NCI-H2227 (cell line): ENCODE measurements at regions not wholly inside any gene's neighbourhood (a gene's known extent, or its start where the extent isn't known, plus 50 kb on each side); places are given as distances from the start of the nearest gene placed in this dataset.
"Not testable (repeated sequence)": the region's sequence is repeated elsewhere in the genome, so short reads cannot be mapped to it uniquely, and the experiment has no call there.

Source experiments
- DNase-seq: peaks from one replicate; lab custom pipeline; 2025; ENCODE audit not compliant: unreplicated experiment; lab: John Stamatoyannopoulos, UW

DNA sequence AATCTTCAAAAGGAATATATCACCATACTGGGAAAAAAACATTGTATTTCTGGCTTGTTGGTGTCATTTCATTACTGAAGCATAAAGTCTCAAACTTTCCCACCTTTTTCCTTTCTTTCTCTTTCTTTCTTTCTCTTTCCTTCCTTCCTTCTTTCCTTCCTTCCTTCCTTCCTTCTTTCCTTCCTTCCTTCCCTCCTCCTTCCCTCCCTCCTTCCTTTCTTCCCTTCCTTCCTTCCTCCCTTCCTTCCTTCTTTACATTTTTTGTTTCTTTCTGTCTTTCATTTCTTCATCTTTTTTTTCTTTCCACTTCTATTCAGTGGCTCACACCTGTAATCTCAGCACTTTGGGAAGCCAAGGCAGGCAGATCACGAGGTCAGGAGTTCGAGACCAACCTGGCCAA, 1160.7 kb downstream of the PCDH7 start:
- DNase-seq = not testable (repeated sequence)

DNA sequence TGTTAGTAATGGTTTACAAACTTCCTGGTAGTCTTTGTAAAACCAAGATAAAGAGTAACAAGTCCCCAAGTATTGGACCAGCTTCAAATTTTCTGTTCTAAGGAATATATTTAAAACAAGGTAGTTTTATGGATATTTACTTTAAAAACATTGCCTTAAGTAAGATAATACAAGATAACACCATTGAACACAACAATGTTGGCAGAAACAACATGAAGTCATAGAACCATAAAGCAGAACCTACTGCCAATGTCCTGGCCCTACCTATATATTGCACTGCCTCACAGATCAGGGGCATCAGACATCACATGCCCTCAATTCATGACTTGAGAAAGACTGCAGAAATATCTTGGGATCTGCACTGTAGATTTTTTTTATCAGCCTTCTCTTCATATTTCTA, 1176.2 kb downstream of the PCDH7 start:
- DNase-seq = no peak

GRCh38 chr4:31905363-31905762, 1185.2 kb downstream of the PCDH7 start:
- DNase-seq = no peak

DNA sequence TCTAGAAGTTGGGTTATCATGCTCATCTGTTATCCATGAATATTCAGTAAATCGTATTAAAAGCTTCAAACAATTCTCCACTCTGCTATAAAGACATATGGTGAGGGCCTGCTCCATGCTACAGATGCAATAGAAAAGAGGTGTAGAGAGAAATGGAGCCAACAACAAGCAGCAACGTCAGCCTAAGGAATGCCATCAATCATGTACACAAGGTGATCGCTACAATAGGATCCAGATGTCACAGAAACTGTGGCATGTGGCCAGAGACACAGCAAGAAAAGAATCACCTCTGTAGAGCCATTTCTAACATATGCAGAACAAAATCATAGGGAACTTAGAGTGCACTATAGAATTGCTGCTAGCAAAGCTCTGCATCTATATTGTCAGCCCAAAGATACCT, 1188.1 kb downstream of the PCDH7 start:
- no peak for DNase-seq

DNA sequence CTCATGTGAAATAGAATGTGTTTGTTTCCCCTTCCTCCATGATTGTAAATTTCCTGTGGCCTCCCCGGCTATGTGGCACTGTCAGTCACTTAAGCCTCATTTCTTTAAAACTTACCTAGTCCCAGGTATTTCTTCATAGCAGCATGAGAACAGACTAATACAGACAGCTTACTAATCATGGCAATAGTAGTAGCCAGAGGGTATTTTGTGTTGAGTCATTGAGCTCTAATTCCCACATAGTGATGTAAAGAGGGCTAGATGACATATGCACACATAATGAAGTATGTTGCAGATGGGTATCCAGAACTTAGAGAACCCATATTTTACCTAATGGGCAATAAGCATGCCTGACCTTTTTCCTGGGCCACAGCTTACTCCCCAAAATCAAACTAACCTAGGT, 1197.2 kb downstream of the PCDH7 start:
- DNase-seq = no peak

DNA sequence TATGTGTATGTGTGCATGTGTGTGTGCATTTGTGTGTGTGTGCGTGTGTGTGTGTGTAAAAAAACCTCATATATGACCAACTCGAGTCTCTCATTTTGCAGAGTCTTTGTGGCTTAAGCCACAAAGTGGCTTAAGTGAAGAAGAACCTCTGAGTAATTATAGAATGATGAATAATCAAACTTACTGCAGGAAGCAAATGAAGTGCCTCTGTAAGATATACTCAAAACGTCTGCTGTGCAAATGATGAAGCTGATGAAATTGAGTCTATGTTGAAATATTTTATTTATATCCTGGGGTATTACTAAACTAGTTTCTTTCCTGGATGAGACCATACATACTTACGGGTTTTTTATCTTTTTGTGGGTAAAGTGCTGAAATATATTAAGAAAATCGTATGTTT, 1198.7 kb downstream of the PCDH7 start:
- DNase-seq = no peak

DNA sequence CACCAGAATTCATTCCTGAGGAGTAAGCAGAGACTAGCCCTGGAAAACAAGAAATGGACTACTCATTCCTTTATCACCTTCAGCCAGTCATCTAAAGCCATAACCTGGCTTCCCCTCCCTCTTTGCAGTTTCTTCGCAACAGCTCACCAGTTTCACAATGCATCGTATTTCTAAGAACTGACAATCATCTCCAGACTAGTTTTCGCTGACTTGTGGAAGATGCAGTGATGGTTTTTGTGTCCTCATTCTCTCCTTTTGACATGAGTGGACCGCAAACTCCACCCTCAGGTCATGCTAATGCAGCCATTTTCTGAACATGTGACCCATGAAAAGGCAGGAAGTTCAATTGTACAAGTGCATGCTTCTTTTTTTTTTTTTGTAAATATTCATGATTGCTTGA, 1203.5 kb downstream of the PCDH7 start:
- DNase-seq = no peak

- no peak for DNase-seq
Measured at GRCh38 chr4:31929676-31930345, 1209.6 kb downstream of the PCDH7 start.

DNA sequence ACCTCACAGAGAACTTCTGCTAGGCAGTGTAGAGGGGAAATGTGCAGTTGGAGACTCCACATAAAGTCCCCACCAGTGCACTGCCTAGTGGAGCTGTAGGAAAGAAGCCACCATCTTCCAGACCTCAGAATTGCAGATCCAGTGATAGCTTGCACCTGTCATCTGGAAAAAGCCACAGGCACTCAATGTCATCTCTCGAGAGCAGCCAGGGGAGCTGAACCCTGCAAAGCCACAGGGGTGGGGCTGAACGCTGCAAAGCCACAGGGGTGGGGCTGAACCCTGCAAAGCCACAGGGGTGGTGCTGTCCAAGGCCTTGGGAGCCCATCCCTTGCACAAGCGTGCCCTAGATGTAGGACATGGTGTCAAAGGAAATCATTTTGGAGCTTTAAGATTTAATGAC, 1226.3 kb downstream of the PCDH7 start:
- no peak for DNase-seq

GRCh38 chr4:31947101-31947500, 1226.9 kb downstream of the PCDH7 start:
- DNase-seq = no peak

- no peak for DNase-seq
Measured at GRCh38 chr4:31949045-31949444, 1228.9 kb downstream of the PCDH7 start.

DNA sequence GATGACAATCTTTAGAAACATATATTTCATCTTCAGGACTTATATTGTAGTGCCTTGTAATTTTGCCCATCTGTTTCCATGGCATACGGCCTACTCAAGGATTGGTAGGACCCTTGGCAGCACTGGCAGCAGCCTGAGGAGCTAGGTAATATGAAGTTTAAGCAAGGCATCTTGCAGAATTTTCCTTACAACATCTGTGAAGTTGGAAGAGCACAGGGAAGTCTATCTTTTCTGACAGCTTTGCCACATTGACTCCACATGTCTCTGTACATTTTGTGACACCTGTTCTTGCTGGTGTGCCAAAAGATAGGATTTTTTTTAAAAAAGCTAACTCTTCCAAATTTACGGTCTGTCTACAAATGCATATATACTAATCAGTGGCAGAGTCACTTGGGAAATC, 1235.2 kb downstream of the PCDH7 start:
- no peak for DNase-seq

- no peak for DNase-seq
Measured at GRCh38 chr4:31959972-31960371, 1239.8 kb downstream of the PCDH7 start.

DNA sequence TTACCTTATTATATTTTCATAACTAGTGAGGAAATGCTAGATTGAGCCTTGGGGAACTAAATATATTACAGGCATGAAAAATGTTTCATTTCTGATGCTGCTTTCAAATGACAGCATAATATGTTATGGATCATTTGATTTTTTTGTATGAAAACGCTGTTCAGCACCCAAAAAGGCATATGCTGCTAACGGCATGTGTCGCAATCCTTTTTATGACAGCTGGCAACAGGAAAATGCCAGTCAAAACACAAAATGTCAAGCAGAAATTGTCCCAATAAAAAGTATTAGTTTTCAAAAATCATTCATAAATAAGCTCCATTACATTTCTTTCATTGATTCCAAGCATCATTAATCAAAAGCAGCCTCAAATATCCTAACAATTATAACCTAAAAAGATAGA, 1244.5 kb downstream of the PCDH7 start:
- DNase-seq = no peak

- no peak for DNase-seq
Measured at GRCh38 chr4:31968842-31969241, 1248.7 kb downstream of the PCDH7 start.

DNA sequence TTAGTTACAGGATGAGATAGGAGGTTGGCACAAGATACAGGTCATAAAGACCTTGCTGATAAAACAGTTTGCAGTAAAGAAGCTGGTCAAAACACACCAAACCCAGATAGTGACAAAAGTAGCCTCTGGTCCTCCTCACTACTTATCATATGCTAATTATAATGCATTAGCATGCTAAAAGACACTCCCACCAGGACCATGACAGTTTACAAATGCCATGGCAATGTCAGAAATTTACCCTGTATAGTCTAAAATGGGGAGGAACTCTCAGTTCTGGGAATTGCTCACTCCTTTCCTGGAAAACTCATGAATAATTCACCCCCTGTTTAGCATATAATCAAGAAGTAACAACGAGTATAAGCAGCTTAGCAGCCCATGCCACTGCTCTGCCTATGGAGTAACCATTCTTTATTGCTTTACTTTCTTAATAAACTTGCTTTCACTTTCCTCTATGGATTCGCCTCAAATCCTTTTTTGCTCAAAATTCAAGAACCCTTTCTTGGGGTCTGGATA, 1254.4 kb downstream of the PCDH7 start:
- no peak for DNase-seq

DNA sequence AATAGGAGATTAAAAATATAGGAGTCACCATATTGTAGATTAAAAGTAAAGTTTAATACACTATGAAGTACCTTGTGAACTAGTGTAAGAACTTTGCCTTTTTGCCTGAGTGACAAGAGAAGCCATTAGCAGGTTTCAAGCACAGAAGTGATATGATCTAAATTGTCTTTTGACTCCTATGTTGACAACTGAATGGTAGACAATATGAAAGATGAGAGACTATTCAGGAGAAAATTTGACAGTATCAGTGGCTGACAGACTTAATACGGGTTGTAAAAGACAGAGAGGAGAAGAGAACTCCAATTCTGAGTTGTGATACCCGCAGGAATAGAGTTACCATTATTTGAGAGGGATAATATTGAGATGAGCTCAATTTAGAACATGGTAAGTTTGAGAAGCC, 1259.8 kb downstream of the PCDH7 start:
- DNase-seq = no peak

DNA sequence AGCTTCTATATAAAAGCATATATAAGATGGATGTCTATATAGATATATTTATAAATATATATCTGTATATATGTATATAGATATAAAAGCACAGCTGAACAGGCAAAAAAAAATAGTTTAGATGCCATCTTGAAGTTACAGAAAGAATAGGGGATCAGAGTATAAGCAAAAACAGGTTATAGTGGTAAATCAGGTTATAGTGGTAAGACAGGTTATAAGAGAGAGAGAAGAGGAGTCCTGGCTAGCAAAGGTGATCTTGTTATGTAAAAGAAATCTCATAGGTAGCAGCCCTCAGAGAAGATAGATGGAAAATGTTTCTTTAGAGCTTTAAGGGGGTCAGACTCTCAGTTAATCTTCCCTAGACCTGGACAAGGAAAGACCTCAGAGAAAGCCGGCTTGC, 1263.1 kb downstream of the PCDH7 start:
- DNase-seq = no peak

GRCh38 chr4:31983677-31984076, 1263.5 kb downstream of the PCDH7 start:
- no peak for DNase-seq

DNA sequence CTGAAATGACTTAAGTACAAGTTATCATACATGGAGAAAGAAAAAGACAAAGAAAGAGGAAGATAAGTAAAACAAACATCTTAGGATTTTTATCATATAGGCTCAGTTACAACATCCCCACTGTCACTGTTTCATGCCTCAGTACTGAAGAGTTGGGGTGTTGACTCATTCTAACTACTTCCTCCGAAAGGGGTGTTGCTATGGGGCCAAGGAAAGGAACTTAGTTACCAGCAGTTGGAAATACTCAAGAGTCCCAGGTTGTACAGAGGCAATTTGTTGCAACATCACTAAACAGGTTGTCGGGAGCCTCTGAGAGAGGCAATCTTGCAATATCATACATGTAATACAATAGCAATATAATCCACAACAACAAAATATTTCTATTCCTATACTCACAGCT, 1264.7 kb downstream of the PCDH7 start:
- no peak for DNase-seq

DNA sequence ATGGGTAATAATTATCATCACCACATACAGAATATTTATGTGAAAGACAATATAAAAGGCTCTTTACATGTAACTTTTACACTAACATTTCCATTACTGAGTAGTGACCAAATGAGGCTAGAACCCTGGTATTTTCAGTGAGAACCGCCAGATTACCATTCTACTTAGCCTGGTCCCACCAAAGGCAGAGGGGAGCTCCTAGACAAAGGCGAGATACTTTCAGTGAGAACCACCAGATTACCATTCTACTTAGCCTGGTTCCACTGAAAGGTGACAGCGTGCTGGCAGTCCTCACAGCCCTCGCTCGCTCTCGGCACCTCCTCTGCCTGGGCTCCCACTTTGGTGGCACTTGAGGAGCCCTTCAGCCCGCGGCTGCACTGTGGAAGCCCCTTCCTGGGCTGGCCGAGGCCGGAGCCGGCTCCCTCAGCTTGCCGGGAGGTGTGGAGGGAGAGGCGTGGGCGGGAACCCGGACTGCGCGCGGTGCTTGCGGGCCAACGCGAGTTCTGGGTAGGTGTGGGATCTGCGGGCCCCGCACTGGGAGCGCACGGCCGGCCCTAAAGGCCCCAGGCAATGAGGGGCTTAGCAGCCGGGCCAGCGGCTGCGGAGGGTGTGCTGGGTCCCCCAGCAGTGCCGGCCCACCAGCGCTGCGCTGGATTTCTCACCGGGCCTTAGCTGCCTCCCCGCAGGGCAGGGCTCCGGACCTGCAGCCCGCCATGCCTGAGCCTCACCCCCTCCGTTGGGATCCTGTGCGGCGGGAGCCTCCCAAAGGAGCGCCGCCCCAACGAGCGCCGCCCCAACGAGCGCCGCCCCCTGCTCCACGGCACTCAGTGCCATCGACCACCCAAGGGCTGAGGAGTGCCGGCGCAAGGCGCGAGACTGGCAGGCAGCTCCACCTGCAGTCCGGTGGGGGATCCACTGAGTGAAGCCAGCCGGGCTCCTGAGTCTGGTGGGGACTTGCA, 1276.1 kb downstream of the PCDH7 start:
- DNase-seq = peak; percentile 87

GRCh38 chr4:31998807-31999206, 1278.6 kb downstream of the PCDH7 start:
- DNase-seq = peak; percentile 4
